ENCODE measurements at regions not wholly inside any gene's neighbourhood (a gene's known extent, or its start where the extent isn't known, plus 50 kb on each side); places are given as distances from the start of the nearest gene placed in this dataset.
A peak's percentile ranks its signal among the peaks of the same experiment; 100 is the strongest.

GRCh38 chr2:196399722-196400691 is 228.6 kb upstream of the STK17B start (continued):
- TF ChIP-seq, protein P1, sequence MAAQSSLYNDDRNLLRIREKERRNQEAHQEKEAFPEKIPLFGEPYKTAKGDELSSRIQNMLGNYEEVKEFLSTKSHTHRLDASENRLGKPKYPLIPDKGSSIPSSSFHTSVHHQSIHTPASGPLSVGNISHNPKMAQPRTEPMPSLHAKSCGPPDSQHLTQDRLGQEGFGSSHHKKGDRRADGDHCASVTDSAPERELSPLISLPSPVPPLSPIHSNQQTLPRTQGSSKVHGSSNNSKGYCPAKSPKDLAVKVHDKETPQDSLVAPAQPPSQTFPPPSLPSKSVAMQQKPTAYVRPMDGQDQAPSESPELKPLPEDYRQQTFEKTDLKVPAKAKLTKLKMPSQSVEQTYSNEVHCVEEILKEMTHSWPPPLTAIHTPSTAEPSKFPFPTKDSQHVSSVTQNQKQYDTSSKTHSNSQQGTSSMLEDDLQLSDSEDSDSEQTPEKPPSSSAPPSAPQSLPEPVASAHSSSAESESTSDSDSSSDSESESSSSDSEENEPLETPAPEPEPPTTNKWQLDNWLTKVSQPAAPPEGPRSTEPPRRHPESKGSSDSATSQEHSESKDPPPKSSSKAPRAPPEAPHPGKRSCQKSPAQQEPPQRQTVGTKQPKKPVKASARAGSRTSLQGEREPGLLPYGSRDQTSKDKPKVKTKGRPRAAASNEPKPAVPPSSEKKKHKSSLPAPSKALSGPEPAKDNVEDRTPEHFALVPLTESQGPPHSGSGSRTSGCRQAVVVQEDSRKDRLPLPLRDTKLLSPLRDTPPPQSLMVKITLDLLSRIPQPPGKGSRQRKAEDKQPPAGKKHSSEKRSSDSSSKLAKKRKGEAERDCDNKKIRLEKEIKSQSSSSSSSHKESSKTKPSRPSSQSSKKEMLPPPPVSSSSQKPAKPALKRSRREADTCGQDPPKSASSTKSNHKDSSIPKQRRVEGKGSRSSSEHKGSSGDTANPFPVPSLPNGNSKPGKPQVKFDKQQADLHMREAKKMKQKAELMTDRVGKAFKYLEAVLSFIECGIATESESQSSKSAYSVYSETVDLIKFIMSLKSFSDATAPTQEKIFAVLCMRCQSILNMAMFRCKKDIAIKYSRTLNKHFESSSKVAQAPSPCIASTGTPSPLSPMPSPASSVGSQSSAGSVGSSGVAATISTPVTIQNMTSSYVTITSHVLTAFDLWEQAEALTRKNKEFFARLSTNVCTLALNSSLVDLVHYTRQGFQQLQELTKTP (IDR thresholded peaks at IDR 0.05; ENCODE audit: low read depth in 1 of 2, partially characterized antibody in 2 of 2) = peak in 1 of 2 experiments; percentile 83
- TF ChIP-seq SMARCE1 (IDR thresholded peaks at IDR 0.05) (peak; percentile 73), MAZ (CRISPR knock-in tag; conservative IDR thresholded peaks at IDR 0.05 in 1 of 2, IDR thresholded peaks at IDR 0.05 in 1 of 2) (peak; percentile 16 to 54; a peak in 1 of 4 replicates), TEAD4 (IDR thresholded peaks at IDR 0.05; ENCODE audit: low read length) (peak; percentile 90), TEAD4 (CRISPR knock-in tag; IDR thresholded peaks at IDR 0.05; ENCODE audit: borderline replicate concordance) (no peak), ZKSCAN8 (CRISPR knock-in tag; IDR thresholded peaks at IDR 0.05) (peak; percentile 40; the same call in 1 of the 2 replicates), ZNF512 (tag; IDR thresholded peaks at IDR 0.05) (no peak), NKRF (IDR thresholded peaks at IDR 0.05; ENCODE audit: borderline replicate concordance) (no peak), EHMT2 (IDR thresholded peaks at IDR 0.05) (no peak), SAFB2 (IDR thresholded peaks at IDR 0.05; ENCODE audit: borderline replicate concordance, low read depth, low read length, severe bottlenecking) (no peak), MAFG (tag; conservative IDR thresholded peaks at IDR 0.05) (no peak), FOXA3 (CRISPR knock-in tag; conservative IDR thresholded peaks at IDR 0.05 in 1 of 2, IDR thresholded peaks at IDR 0.05 in 1 of 2) (peak in 1 of 2 experiments; percentile 53; a peak in 2 of 4 replicates), ZFP36 (IDR thresholded peaks at IDR 0.05; ENCODE audit: low read depth, low read length, partially characterized antibody) (no peak), CEBPB (tag; IDR thresholded peaks at IDR 0.05) (peak; percentile 92)
- TF ChIP-seq, protein P2, sequence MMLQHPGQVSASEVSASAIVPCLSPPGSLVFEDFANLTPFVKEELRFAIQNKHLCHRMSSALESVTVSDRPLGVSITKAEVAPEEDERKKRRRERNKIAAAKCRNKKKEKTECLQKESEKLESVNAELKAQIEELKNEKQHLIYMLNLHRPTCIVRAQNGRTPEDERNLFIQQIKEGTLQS (IDR thresholded peaks at IDR 0.05) = peak; percentile 98
- TF ChIP-seq, protein P2 (CRISPR knock-in tag; conservative IDR thresholded peaks at IDR 0.05) = no peak
- TF ChIP-seq, protein P3, sequence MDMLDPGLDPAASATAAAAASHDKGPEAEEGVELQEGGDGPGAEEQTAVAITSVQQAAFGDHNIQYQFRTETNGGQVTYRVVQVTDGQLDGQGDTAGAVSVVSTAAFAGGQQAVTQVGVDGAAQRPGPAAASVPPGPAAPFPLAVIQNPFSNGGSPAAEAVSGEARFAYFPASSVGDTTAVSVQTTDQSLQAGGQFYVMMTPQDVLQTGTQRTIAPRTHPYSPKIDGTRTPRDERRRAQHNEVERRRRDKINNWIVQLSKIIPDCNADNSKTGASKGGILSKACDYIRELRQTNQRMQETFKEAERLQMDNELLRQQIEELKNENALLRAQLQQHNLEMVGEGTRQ (CRISPR knock-in tag; IDR thresholded peaks at IDR 0.05) = no peak
